HCT116 (cell line): ENCODE measurements at regions not wholly inside any gene's neighbourhood (a gene's known extent, or its start where the extent isn't known, plus 50 kb on each side); places are given as distances from the start of the nearest gene placed in this dataset.

ENCODE experiments used
- ATAC-seq: fragments of 200-7000 bp; cut with Tn5 transposase; 2 replicates; pipeline ENCODE4 v1.9.1; 2020; ENCODE audit warnings: mild to moderate bottlenecking, moderate library complexity
- BruUV-seq: library from RNA; stranded (reverse); fragments of 400-500 nt; replicated peaks from 2 replicates; lab custom pipeline; 2021; lab: Mats Ljungman, UMichigan
- CTCF ChIA-PET: fragments of 300-600 bp; sonication (Branson Sonifier 250); formaldehyde crosslinking; loops from one replicate; lab custom pipeline; 2021; ENCODE audit warnings: antibody characterized with exemption; lab: Charles Lee
- POLR2A ChIA-PET: fragments of 300-600, 350-600 bp; sonication (Branson Sonifier 250); formaldehyde crosslinking; loops from one replicate; lab custom pipeline; 2021; ENCODE audit warnings: antibody characterized with exemption; lab: Charles Lee
- RAD21 ChIA-PET, 2 experiments: fragments of 300-600 bp; sonication (Branson Sonifier 250); formaldehyde crosslinking; loops; one replicate each; lab custom pipeline; 2023; ENCODE audit warnings: low total read pairs in 2 of 2; ENCODE audit not compliant: uncharacterized antibody in 2 of 2, unreplicated experiment in 2 of 2, low non-redundant PET in 1 of 2; lab: Charles Lee
- DNase-seq: peaks from one replicate; pipeline ENCODE4 v3.0.0-alpha.2; 2010; ENCODE audit warnings: low read depth, low spot score
- H2AFZ ChIP-seq: fragments of 200-600 bp; shearing (Covaris generic), sonication (generic); 2 replicates; pipeline ENCODE4 v1.6.1; 2017; ENCODE audit warnings: low read depth, mixed run types, mixed read lengths, antibody characterized with exemption, low read length; ENCODE audit not compliant: poor library complexity, severe bottlenecking
- H3K27ac ChIP-seq: 2 replicates; pipeline ENCODE4 v1.5.1; 2012; ENCODE audit warnings: low read depth, low read length
- H3K27me3 ChIP-seq: fragments of 200-600 bp; sonication (generic); 2 replicates; pipeline ENCODE4 v1.6.1; 2016; ENCODE audit warnings: mixed run types, low read length, mixed read lengths; ENCODE audit not compliant: insufficient read depth
- H3K36me3 ChIP-seq, 2 experiments: fragments of 200-500 bp in 1 of 2; fragments of 200-600 bp in 1 of 2; sonication (Bioruptor generic) in 1 of 2; sonication (generic) in 1 of 2; 2 replicates each; pipeline versions ENCODE4 v1.5.1 to v1.6.1; 2014 to 2016; ENCODE audit warnings: low read length in 2 of 2, inconsistent platforms in 1 of 2, mixed read lengths in 1 of 2, mixed run types in 1 of 2; ENCODE audit not compliant: insufficient read depth in 2 of 2, control insufficient read depth in 1 of 2
- H3K4me1 ChIP-seq, 2 experiments: fragments of 200-600 bp in 1 of 2; sonication (generic) in 1 of 2; 2 replicates each; pipeline versions ENCODE4 v1.5.1 to v1.6.1; 2012 to 2017; ENCODE audit warnings: low read length in 2 of 2, inconsistent platforms in 1 of 2, mild to moderate bottlenecking in 1 of 2, mixed read lengths in 1 of 2, mixed run types in 1 of 2, moderate library complexity in 1 of 2; ENCODE audit not compliant: insufficient read depth in 2 of 2, control insufficient read depth in 1 of 2
- H3K4me2 ChIP-seq: fragments of 200-600 bp; sonication (generic); 2 replicates; pipeline ENCODE4 v1.6.1; 2017; ENCODE audit warnings: mixed run types, low read length, mixed read lengths
- H3K4me3 ChIP-seq, 2 experiments: fragments of 200-600 bp in 1 of 2; sonication (generic) in 1 of 2; replicated peaks in 1 of 2; 2 replicates each; pipeline ENCODE4 v1.5.1; 2011 to 2016; ENCODE audit warnings: low read length in 2 of 2, control low read depth in 1 of 2, low read depth in 1 of 2, mild to moderate bottlenecking in 1 of 2, mixed read lengths in 1 of 2, mixed run types in 1 of 2
- H3K79me2 ChIP-seq: fragments of 200-600 bp; sonication (generic); 2 replicates; pipeline ENCODE4 v1.6.1; 2017; ENCODE audit warnings: mild to moderate bottlenecking, mixed run types, low read length, moderate library complexity, mixed read lengths; ENCODE audit not compliant: insufficient read depth
- H3K9ac ChIP-seq: fragments of 200-600 bp; sonication (generic); 2 replicates; pipeline ENCODE4 v1.6.1; 2016; ENCODE audit warnings: low read length, mixed read lengths
- H3K9me2 ChIP-seq: fragments of 200-600 bp; sonication (generic), shearing (Covaris generic); 2 replicates; pipeline ENCODE4 v1.6.1; 2017; ENCODE audit warnings: mixed run types, mild to moderate bottlenecking, moderate library complexity; ENCODE audit not compliant: insufficient read depth
- H3K9me3 ChIP-seq, 2 experiments: fragments of 200-500 bp in 1 of 2; fragments of 200-600 bp in 1 of 2; sonication (Bioruptor generic) in 1 of 2; sonication (generic) in 1 of 2; 2 replicates each; pipeline ENCODE4 v1.6.1; 2014 to 2017; ENCODE audit warnings: low read length in 2 of 2, mixed read lengths in 2 of 2, inconsistent platforms in 1 of 2, low read depth in 1 of 2, mild to moderate bottlenecking in 1 of 2, mixed run types in 1 of 2, moderate library complexity in 1 of 2; ENCODE audit not compliant: control insufficient read depth in 1 of 2, insufficient read depth in 1 of 2
- H4K20me1 ChIP-seq: fragments of 200-600 bp; sonication (generic), shearing (Covaris generic); 2 replicates; pipeline ENCODE4 v1.6.1; 2017; ENCODE audit warnings: mixed run types, mild to moderate bottlenecking, moderate library complexity; ENCODE audit not compliant: insufficient read depth
- ATF3 ChIP-seq: IDR thresholded peaks from 2 replicates; pipeline ENCODE4 v1.6.1; 2012
- CEBPB ChIP-seq: IDR thresholded peaks from 2 replicates; pipeline ENCODE4 v1.6.1; 2012; ENCODE audit warnings: low read depth
- CTCF ChIP-seq, 3 experiments: fragments of 200-600 bp in 1 of 3; sonication (generic) in 1 of 3; IDR thresholded peaks in 2 of 3; conservative IDR thresholded peaks in 1 of 3; 2 replicates each; pipeline ENCODE4 v1.5.1; 2012 to 2017; ENCODE audit warnings: low read depth in 2 of 3, low read length in 2 of 3, antibody characterized with exemption in 1 of 3, borderline replicate concordance in 1 of 3, control low read depth in 1 of 3, mild to moderate bottlenecking in 1 of 3, mixed read lengths in 1 of 3, mixed run types in 1 of 3, moderate library complexity in 1 of 3; ENCODE audit not compliant: insufficient read depth in 1 of 3
- EGR1 ChIP-seq: IDR thresholded peaks from 2 replicates; pipeline ENCODE4 v1.6.1; 2012; ENCODE audit warnings: low read depth
- ELF1 ChIP-seq: IDR thresholded peaks from 2 replicates; pipeline ENCODE4 v1.6.1; 2012; ENCODE audit warnings: low read depth, borderline replicate concordance
- EZH2 ChIP-seq: fragments of 200-600 bp; sonication (generic); IDR thresholded peaks from 2 replicates; pipeline ENCODE4 v1.6.1; 2017; ENCODE audit warnings: antibody characterized with exemption, mixed run types
- EZH2phosphoT487 ChIP-seq: fragments of 200-600 bp; IDR thresholded peaks from 2 replicates; pipeline ENCODE4 v1.6.1; 2018; ENCODE audit warnings: antibody characterized with exemption, borderline replicate concordance
- FOSL1 ChIP-seq: IDR thresholded peaks from 2 replicates; pipeline ENCODE4 v1.6.1; 2012; ENCODE audit warnings: low read depth
- JUND ChIP-seq: IDR thresholded peaks from 2 replicates; pipeline ENCODE4 v1.6.1; 2012
- MAX ChIP-seq: IDR thresholded peaks from 2 replicates; pipeline ENCODE4 v1.6.1; 2012
- REST ChIP-seq: IDR thresholded peaks from 2 replicates; pipeline ENCODE4 v1.6.1; 2012; ENCODE audit warnings: low read depth
- SIN3A ChIP-seq: IDR thresholded peaks from 2 replicates; pipeline ENCODE4 v1.6.1; 2012; ENCODE audit warnings: low read depth
- SP1 ChIP-seq: IDR thresholded peaks from 2 replicates; pipeline ENCODE4 v1.6.1; 2012; ENCODE audit warnings: low read depth
- SRF ChIP-seq: IDR thresholded peaks from 2 replicates; pipeline ENCODE4 v1.6.1; 2012; ENCODE audit warnings: low read depth
- TCF7L2 ChIP-seq: IDR thresholded peaks from 2 replicates; pipeline ENCODE4 v1.7.0; 2011; ENCODE audit warnings: borderline replicate concordance, inconsistent platforms; ENCODE audit not compliant: insufficient read depth, insufficient read length; ENCODE audit errors: extremely low read depth
- YY1 ChIP-seq: IDR thresholded peaks from 2 replicates; pipeline ENCODE4 v1.6.1; 2011; ENCODE audit warnings: low read length, low read depth, moderate library complexity, mild to moderate bottlenecking; ENCODE audit not compliant: insufficient replicate concordance; ENCODE audit errors: extremely low read depth
- ZBTB33 ChIP-seq: IDR thresholded peaks from 2 replicates; pipeline ENCODE4 v1.6.1; 2011; ENCODE audit warnings: mild to moderate bottlenecking, low read length, moderate library complexity; ENCODE audit not compliant: insufficient replicate concordance; ENCODE audit errors: extremely low read depth
- ZFX ChIP-seq: fragments of 450-650 bp; IDR thresholded peaks from 2 replicates; pipeline ENCODE4 v1.6.1; 2017
- ZNF274 ChIP-seq: fragments of 200-500 bp; sonication (Bioruptor generic); IDR thresholded peaks from 2 replicates; pipeline ENCODE4 v1.6.1; 2014; ENCODE audit warnings: mild to moderate bottlenecking, low read depth, low read length, inconsistent platforms
- intact Hi-C: fragments of 100-400 bp; cut with micrococcal nuclease; formaldehyde crosslinking; loops from 2 replicates; pipeline ENCODE4 v1.10.0; 2022

GRCh38 chr15:63444611-63445010 lies 59.8 kb upstream of the USP3 start:
- Histone ChIP-seq H3K9me3 (no peaks in the 10 kb centered on the region), H3K27ac (no peak overlapping the region), H3K4me2 (no peak overlapping the region), H3K36me3 (no peaks in the 10 kb centered on the region), H4K20me1 (no peaks in the 10 kb centered on the region), H3K9me2 (no peaks in the 10 kb centered on the region), H3K4me3 (no peak overlapping the region), H2AFZ (no peak overlapping the region), H3K27me3 (0 out of 2 replicates have a peak, but pooled peaks cover 6% of the 10 kb centered on the region), H3K79me2 (no peaks in the 10 kb centered on the region), H3K9ac (no peak overlapping the region), H3K4me1 (no peaks in the 10 kb centered on the region)
- ChIA-PET RAD21 (no interaction called here), POLR2A (no interaction called here), CTCF (interaction anchor here (0.8 kb wide), 1 partner anchor 22 kb away, joined by 3 read pairs; no protein-coding TSS in a partner anchor)
- BruUV-seq, result no TSS peak
- DNase-seq, result no peak
- ATAC-seq, result no peak
- TF ChIP-seq SIN3A, result no peak
- TF ChIP-seq MAX, result no peak
- no peak for TF ChIP-seq ZBTB33
- no peak for TF ChIP-seq ZNF274
- no peak for TF ChIP-seq ELF1
- TF ChIP-seq FOSL1, result no peak
- no peak for TF ChIP-seq CEBPB
- no peak for TF ChIP-seq ZFX
- TF ChIP-seq ATF3, result no peak
- no peak for TF ChIP-seq EZH2
- no peak for TF ChIP-seq JUND
- no peak for TF ChIP-seq REST
- TF ChIP-seq EZH2phosphoT487, result no peak
- TF ChIP-seq SP1, result no peak
- no peak for TF ChIP-seq CTCF (IDR thresholded peaks at IDR 0.05 in 2 of 3, conservative IDR thresholded peaks at IDR 0.05 in 1 of 3; ENCODE audit: borderline replicate concordance in 1 of 3, insufficient read depth in 1 of 3, low read depth in 2 of 3, low read length in 2 of 3)
- no peak for TF ChIP-seq TCF7L2
- TF ChIP-seq SRF, result no peak
- no peak for TF ChIP-seq EGR1
- no peak for TF ChIP-seq YY1
- intact Hi-C loops, result no loop called here
